ENCODE measurements at regions not wholly inside any gene's neighbourhood (a gene's known extent, or its start where the extent isn't known, plus 50 kb on each side); places are given as distances from the start of the nearest gene placed in this dataset.

- Histone ChIP-seq H3K4me3 (ENCODE audit: low read depth, low read length) (no peak overlapping the region), H3K36me3 (ENCODE audit: control insufficient read depth, insufficient read depth, low read length) (no peaks in the 10 kb centered on the region), H3K27me3 (ENCODE audit: control insufficient read depth, insufficient read depth, low read length) (no peaks in the 10 kb centered on the region)
- DNase-seq (ENCODE audit: low read depth): no peak
- TF ChIP-seq CTCF (IDR thresholded peaks at IDR 0.05; ENCODE audit: insufficient read depth, low read length, poor library complexity, severe bottlenecking): no peak
Observed at GRCh38 chr9:11016081-11016480, 403.3 kb upstream of the PTPRD start.

GRCh38 chr9:11023201-11023600 is 410.4 kb upstream of the PTPRD start:
- no peak for DNase-seq (ENCODE audit: low read depth)
- H3K4me3 ChIP-seq (ENCODE audit: low read depth, low read length): no peak overlapping the region
- TF ChIP-seq CTCF (IDR thresholded peaks at IDR 0.05; ENCODE audit: insufficient read depth, low read length, poor library complexity, severe bottlenecking): no peak
- H3K27me3 ChIP-seq (ENCODE audit: control insufficient read depth, insufficient read depth, low read length): no peaks in the 10 kb centered on the region
- no peaks in the 10 kb centered on the region for H3K36me3 ChIP-seq (ENCODE audit: control insufficient read depth, insufficient read depth, low read length)

GRCh38 chr9:11025775-11026174 is 413.0 kb upstream of the PTPRD start:
- H3K36me3 ChIP-seq (ENCODE audit: control insufficient read depth, insufficient read depth, low read length): no peaks in the 10 kb centered on the region
- DNase-seq (ENCODE audit: low read depth): no peak
- no peak overlapping the region for H3K4me3 ChIP-seq (ENCODE audit: low read depth, low read length)
- TF ChIP-seq CTCF (IDR thresholded peaks at IDR 0.05; ENCODE audit: insufficient read depth, low read length, poor library complexity, severe bottlenecking): no peak
- H3K27me3 ChIP-seq (ENCODE audit: control insufficient read depth, insufficient read depth, low read length): no peaks in the 10 kb centered on the region

GRCh38 chr9:11038366-11038765 is 425.6 kb upstream of the PTPRD start:
- H3K27me3 ChIP-seq (ENCODE audit: control insufficient read depth, insufficient read depth, low read length): no peaks in the 10 kb centered on the region
- H3K36me3 ChIP-seq (ENCODE audit: control insufficient read depth, insufficient read depth, low read length): no peaks in the 10 kb centered on the region
- H3K4me3 ChIP-seq (ENCODE audit: low read depth, low read length): no peak overlapping the region
- TF ChIP-seq CTCF (IDR thresholded peaks at IDR 0.05; ENCODE audit: insufficient read depth, low read length, poor library complexity, severe bottlenecking): no peak
- no peak for DNase-seq (ENCODE audit: low read depth)

GRCh38 chr9:11039006-11039405 is 426.2 kb upstream of the PTPRD start:
- no peaks in the 10 kb centered on the region for H3K27me3 ChIP-seq (ENCODE audit: control insufficient read depth, insufficient read depth, low read length)
- H3K36me3 ChIP-seq (ENCODE audit: control insufficient read depth, insufficient read depth, low read length): no peaks in the 10 kb centered on the region
- no peak overlapping the region for H3K4me3 ChIP-seq (ENCODE audit: low read depth, low read length)
- no peak for TF ChIP-seq CTCF (IDR thresholded peaks at IDR 0.05; ENCODE audit: insufficient read depth, low read length, poor library complexity, severe bottlenecking)
- DNase-seq (ENCODE audit: low read depth): no peak

GRCh38 chr9:11045589-11045988 is 432.8 kb upstream of the PTPRD start:
- TF ChIP-seq CTCF (IDR thresholded peaks at IDR 0.05; ENCODE audit: insufficient read depth, low read length, poor library complexity, severe bottlenecking): no peak
- H3K4me3 ChIP-seq (ENCODE audit: low read depth, low read length): no peak overlapping the region
- H3K27me3 ChIP-seq (ENCODE audit: control insufficient read depth, insufficient read depth, low read length): no peaks in the 10 kb centered on the region
- H3K36me3 ChIP-seq (ENCODE audit: control insufficient read depth, insufficient read depth, low read length): no peaks in the 10 kb centered on the region
- DNase-seq (ENCODE audit: low read depth): no peak
